NCI-H82 treated with DMSO at 0.1 percent for 48 hours (cell line): ENCODE measurements at regions not wholly inside any gene's neighbourhood (a gene's known extent, or its start where the extent isn't known, plus 50 kb on each side); places are given as distances from the start of the nearest gene placed in this dataset.

Experiments
- DNase-seq: peaks from one replicate; lab custom pipeline; 2025; ENCODE audit not compliant: unreplicated experiment; lab: John Stamatoyannopoulos, UW

- no peak for DNase-seq
Measured at GRCh38 chr4:53920883-53921282, 143.5 kb downstream of the CHIC2 start.

GRCh38 chr4:53920116-53920515 is 144.3 kb downstream of the CHIC2 start:
- no peak for DNase-seq

GRCh38 chr4:53919535-53919934 is 144.9 kb downstream of the CHIC2 start:
- no peak for DNase-seq

- no peak for DNase-seq
Measured at GRCh38 chr4:53917729-53918128, 146.7 kb downstream of the CHIC2 start.

GRCh38 chr4:53916431-53916889 is 147.9 kb downstream of the CHIC2 start:
- no peak for DNase-seq

GRCh38 chr4:53914313-53915016 is 149.9 kb downstream of the CHIC2 start:
- DNase-seq: no peak

GRCh38 chr4:53913771-53914170 is 150.6 kb downstream of the CHIC2 start:
- DNase-seq: no peak

- DNase-seq: no peak
Measured at GRCh38 chr4:53912766-53913497, 151.5 kb downstream of the CHIC2 start.

- no peak for DNase-seq
Measured at GRCh38 chr4:53908661-53909078, 155.7 kb downstream of the CHIC2 start.

GRCh38 chr4:53907772-53908171 is 156.6 kb downstream of the CHIC2 start:
- no peak for DNase-seq

GRCh38 chr4:53906606-53907190 is 157.7 kb downstream of the CHIC2 start:
- DNase-seq: no peak

- no peak for DNase-seq
Measured at GRCh38 chr4:53905941-53906377, 158.4 kb downstream of the CHIC2 start.

GRCh38 chr4:53905276-53905940 is 159.0 kb downstream of the CHIC2 start:
- DNase-seq: no peak

- DNase-seq: no peak
Measured at GRCh38 chr4:53902786-53903185, 161.6 kb downstream of the CHIC2 start.

GRCh38 chr4:53900271-53900649 is 164.1 kb downstream of the CHIC2 start:
- DNase-seq: no peak

- no peak for DNase-seq
Measured at GRCh38 chr4:53899586-53900270, 164.7 kb downstream of the CHIC2 start.

- no peak for DNase-seq
Measured at GRCh38 chr4:53895137-53895536, 169.3 kb downstream of the CHIC2 start.

GRCh38 chr4:53890461-53890860 is 173.9 kb downstream of the CHIC2 start:
- DNase-seq: no peak

GRCh38 chr4:53889326-53890055 is 174.9 kb downstream of the CHIC2 start:
- no peak for DNase-seq

GRCh38 chr4:53886090-53886489 is 178.3 kb downstream of the CHIC2 start:
- no peak for DNase-seq
